Activated CD4-positive, alpha-beta T cell treated with anti-CD3 and anti-CD28 coated beads for 1 hour (primary cell): ENCODE measurements at regions not wholly inside any gene's neighbourhood (a gene's known extent, or its start where the extent isn't known, plus 50 kb on each side); places are given as distances from the start of the nearest gene placed in this dataset.

Source experiments
- DNase-seq: peaks from one replicate; pipeline ENCODE4 v3.0.0-alpha.2; 2020

DNA sequence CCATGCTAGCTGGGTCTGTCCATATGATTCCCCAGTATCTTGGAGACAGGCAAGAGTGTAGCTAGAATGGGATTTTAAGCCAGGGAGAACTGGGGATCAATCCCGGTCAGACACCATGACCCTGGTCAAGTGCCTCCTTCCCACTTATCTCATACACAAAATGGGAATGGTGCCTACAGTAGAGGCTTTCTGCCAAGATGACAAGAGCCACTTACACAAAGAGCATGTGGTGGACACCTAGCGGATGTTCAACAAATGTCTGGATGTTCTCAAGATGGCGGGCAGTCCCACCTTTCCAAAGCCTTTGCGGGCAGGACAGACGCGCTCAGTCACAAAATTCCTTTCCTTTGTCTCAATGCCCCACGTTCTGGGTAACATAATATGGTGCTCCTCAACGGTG, 57.3 kb downstream of the MAF start:
- DNase-seq, result no peak

DNA sequence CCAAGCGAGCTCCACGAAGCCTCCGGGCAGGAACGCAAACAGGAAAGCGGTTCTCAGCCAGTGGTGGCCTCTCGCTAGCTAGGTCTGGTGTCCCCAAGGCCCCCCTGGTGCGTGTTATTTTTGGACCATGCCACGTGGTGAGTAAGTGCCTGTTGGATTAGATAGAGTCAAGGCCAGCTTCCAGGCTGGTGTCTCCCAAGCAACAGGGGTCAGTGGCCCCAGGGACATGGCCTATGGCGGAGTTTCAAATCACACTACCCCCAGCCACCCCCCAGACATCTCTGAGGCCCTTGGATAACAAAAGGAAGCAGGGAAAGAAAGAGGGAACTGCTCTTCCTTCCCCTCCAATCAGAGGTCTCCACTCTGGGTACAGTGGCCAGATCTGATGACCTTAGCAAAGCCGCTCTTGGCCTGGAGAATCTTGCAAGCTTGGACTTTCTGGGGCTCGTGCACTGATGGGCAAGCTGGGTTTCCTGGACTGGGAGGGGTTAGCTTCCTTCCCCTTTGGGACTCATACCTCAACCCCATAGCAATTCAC, 58.2 kb downstream of the MAF start:
- no peak for DNase-seq

DNA sequence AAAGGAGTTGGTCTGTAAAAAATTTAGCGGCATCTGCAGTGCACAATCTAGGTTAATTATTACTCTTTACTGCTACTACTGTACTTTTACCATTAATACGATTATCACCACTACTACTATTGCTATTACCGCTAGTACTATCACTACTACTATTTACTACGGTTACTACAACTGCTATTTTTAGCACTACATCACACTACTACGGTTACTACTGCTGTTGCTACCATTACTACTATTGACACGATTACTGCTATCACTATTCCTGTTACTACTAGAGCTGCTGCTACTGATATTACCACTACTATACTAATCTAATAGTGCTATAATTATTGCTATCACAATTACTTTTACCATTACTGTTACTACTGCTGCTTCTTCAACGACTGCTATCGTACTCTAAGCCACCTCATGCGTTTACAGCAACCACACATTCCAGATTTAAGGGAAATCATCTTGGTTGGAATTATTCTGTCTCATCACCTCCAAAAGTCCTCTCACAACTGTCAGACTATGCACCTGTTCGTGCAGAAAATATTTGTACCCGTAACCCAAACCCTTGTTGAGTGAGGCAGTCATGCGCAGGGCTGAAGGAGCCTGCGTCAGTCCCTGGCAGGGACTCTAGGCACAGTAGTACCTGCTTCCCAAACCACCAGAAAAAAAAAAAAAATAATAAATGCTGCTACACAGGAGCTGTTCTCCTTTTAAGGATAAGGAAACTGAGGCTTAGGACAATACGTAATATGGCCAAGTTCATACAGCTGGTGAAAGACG, 59.5 kb downstream of the MAF start:
- no peak for DNase-seq

DNA sequence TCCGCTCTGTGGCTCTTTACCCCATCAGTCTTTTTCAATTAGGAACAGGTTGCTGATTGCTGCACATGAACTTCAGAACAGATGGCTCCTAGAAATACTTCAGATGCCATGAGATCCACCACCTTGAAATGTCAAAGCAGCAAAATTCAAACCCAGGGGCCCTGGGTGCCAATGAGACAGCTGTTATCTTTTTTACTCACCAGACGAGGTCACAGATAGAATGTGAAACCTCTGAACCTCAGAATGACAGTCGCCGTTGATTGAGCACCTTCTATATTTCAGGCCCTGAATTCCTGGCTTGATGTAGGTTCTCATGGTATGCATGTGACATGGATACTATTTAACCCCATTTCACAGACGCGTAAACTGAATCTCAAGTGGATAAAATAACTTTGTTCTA, 63.0 kb downstream of the MAF start:
- no peak for DNase-seq

DNA sequence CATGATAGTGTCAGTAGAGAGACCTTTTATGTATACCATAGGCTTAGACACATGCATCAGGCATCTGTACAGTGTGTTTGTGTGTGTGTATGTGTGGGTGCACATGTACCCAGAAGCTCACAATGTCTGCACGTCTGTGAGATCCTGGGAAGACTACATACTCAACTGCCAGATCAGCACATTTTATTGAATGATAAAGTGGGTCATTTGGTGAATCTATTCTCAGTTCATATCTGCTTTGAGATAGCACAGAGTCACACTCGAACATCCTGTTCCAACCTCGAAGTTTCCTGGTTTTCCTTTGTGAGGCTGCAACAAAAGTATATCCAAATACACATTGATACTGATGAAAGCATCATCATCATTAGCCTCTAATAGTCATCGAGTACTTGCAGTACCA, 63.6 kb downstream of the MAF start:
- DNase-seq, result no peak

DNA sequence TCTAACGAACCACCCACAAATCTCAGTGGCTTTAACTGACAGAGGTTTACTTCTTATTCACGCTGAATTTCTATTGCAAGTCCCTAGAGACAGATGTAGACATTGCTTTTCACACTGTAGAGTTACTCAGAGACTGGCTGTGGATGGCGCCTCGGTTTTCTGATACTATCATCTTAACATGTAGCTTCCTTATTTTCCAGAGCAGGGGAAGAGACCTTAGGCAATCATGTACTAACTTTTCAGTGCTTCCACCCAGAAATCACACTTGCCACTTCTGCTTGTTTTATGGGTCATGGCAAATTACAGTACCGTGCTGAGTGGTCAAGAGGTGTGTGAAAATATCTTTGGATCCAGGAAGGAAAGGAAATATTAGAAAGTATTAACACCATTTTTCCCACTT, 65.4 kb downstream of the MAF start:
- no peak for DNase-seq

DNA sequence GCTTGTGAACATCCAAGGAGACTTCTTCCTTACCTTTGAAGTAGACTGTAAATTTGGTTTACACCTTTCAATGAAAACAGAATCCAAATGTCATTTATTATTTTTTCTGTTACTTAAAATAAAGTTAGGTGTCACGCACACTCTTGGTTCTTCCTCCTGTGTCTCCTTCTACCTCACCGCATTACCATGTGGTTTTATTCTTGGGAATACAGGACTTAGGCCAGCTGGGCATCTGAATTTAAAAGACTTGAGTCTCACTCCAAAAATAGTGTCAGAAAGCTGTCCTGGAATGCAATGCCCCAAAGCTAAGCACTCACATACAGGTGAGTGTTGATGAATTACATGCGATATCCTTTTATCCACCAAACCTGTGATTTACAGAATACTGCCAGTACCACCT, 66.4 kb downstream of the MAF start:
- DNase-seq, result no peak

DNA sequence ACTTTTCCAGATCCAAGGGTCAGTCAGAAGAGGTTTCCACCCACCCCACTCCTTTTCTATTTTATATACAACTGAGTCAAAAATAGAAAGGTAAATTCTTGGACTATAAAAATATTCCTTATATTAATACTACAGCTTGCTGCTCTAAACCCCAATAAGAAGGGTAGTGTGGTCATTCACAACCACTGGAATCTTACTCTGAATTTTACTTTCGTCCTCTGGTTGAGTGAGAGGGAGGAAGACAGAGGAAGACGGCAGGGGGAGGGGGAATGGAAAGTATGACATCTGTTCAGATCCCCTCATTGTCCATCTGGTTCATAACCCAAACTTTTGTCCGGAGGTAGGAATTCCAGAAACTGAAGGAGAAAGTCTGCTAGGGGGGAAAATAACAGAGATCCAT, 67.2 kb downstream of the MAF start:
- DNase-seq, result no peak

DNA sequence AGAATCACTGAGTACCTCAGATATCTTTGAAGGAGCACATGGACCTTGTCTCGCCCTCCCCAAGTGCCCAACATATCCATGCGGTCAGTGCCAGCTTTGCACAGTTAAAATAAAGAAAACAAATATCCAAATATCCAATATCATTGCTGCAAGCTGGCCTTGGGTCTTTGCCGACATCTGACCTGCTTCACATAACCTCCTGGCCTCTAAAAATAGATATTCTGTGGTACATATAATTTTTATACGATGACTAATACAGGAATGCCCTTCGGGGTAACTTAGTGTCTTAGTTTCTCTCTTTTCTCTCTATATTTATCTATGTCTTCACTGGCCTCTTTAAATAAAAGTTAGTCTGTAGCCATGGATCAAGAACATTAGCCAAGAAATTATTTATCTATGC, 67.8 kb downstream of the MAF start:
- no peak for DNase-seq

DNA sequence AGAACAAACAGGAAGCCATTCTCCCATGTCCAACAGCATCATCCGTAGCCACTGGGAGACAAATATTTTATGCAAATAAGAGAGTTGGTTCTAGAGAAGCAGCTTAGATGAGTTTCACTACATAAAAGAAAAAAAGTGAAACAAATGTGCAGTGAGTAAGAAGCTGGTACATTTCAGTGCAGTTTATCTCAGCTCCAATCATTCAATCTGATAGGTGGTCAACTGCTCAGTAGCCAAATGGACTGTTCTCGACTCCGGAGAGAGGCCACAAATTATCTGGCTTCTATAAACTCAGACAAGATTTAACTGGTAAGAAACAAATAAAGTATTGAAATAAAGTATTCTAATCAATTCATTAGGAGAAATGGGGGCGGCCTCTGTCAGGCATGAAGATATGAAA, 68.3 kb downstream of the MAF start:
- no peak for DNase-seq

DNA sequence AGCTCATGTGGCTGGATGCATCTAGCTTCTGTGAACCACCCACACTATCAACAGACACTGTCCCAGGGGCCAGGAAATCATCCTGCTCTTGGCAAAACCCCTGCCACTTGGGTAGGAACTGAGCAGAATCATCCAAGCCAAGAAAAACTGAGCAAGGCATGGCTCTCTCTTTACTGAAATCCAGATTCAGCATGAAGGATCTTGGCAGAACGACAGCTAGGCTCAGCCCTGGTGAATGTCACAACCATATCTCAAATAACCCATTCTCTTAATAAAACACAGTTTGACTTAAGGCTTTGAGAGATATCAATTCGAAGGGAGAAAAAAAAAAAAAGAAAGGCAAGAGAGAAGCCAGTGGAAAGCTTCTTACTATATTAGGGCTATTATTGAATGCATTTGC, 72.2 kb downstream of the MAF start:
- DNase-seq, result no peak

DNA sequence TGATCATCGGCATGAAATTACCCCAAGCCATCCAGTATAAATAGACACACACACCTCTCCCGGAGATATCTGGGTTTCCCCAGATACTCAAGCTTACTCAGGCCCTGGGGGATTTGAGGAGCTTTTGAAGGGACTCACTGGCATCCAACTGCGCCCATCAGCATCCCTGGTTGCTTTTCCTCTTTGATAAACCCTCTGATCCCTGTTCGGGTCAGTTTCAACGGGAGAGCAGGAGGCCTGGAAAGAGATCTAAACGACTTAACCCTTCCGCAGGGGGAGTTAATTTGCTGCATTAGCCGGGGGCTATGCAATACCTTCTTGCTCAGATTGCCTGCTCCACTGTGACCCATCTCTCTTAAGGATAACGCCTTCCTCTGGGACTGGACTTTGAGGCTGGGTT, 76.6 kb downstream of the MAF start:
- DNase-seq, result no peak

DNA sequence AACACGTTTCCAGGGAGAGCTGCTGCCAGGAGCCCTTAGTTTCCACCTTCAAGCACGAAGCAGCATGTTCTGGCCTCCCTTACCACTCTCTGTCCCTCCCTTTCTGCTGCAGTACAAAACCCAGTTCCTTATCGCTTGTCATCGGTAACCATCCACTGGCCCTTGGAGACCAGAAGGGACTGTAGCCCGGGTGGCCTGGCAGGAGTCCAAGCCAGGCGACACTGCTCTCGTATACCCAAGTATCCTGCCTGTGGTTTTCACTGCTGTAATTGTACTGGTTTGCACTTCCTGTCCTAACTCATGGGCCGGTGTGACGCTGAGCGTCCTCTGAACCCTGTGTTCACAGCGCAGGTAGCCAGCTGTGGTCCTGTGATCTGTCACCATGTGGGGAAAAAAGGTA, 81.1 kb downstream of the MAF start:
- no peak for DNase-seq

DNA sequence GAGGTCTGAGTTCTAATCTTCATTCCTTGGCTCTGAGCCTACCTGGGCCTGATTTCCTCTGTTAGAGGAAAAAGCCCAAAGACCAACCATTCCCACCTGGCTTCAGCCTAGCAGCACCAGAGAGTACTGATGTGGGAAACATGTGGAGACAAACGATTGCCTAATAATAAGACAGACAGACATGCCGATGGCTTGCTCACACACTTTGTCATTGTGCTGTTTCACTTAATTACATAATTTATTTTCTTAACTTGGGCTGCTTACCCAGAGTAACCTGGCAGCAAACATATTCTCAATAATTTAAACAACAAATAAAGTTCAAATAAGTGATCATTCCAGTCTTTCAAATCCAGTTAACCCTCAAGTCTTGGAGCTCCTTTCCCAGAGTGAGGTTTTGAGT, 83.4 kb downstream of the MAF start:
- DNase-seq, result no peak

DNA sequence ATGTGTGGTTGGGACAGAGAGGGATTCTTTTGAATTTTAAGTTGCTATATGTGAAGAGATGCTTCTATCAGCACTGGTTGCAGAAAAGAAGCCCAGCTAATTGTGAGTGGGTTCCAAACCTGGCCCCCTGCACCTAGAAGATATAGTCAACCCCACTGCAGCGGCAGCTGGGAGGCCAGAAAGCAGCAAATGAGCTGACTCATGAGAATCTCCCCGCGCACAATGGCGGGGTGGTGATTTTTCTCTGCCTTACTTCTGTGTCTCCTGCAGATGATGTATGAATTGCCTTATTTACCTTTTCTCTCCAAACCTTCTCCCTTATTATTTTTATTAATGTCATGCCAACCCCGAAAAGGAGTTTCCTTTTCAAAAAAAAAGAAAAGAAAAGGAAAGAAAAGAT, 89.7 kb downstream of the MAF start:
- no peak for DNase-seq

DNA sequence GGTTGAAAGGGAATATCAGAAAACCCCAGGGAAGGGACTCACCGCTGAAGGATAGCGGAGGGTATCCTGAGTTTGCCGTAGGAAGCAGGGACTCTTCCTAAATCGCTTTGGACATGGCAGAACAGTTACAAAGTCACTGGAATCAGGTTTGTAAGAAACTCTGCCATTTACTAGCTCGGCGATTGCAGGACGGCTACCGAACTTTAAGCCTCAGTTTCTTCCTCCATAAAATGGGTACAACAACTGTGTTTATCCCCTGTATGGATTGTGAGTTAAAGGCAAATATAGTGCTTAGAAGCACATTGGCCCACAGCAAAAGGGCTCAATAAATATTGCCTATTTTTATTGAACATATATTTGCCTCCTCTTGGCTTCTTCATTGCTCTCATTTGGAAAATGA, 90.6 kb downstream of the MAF start:
- DNase-seq, result no peak

DNA sequence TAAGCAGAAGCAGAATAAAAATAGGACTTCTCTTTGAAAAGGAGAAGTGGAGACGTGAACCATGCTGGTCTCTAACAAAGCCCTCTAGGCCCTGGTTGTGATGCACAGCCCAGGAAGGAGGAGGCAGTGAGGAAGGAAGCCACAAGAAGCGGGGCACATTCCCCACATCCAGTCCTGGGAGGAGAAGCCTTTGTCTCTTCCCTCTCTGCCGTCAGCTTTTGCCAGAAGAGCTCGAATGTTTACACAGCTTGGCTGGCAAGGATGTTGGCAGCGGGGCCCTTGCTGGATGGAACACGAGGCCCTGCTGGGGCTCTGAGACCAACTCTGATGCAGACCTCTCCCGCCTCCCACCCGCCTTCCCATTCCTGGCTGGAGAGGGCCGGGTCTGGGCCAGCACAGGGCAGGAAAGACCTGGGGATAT, 91.3 kb downstream of the MAF start:
- DNase-seq, result no peak

DNA sequence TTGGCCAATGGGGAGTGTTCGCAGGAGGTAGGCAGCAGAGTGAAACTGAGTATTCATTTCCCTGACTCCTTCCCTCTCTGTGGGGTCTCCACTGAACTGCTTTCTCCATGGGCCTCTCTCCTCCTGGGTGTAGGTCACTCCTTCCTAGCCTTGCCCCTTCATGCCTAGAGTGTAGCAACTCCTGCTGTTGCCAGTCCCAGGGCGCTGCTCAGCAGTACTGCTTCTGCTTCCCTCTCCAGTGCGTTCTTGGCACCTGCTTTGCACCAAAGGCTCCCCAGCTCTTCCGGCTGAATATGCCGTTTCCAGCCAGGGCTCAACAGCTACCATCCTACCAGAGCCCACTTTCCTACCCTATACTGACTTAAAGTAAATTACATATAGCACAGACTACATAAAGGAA, 92.2 kb downstream of the MAF start:
- DNase-seq, result no peak

DNA sequence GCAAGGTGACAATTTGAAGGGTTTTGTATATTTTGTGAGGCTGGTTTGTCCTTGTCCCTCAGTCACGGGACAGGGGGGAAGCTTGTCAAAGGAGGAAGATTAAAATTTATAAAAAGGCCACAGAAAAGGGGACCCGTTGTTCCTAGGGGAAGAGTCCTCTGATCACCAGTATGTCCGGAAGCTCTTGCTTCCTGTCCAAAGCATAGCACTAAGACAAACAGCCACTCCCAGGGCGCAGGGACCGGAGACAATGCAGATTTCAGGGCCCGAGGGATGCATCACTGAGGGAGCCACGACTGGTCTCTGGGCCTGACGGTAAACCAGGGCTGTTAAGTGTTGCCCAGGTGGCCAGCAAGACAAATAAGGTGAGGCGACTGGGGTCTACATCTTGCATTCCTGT, 95.2 kb downstream of the MAF start:
- DNase-seq, result no peak

DNA sequence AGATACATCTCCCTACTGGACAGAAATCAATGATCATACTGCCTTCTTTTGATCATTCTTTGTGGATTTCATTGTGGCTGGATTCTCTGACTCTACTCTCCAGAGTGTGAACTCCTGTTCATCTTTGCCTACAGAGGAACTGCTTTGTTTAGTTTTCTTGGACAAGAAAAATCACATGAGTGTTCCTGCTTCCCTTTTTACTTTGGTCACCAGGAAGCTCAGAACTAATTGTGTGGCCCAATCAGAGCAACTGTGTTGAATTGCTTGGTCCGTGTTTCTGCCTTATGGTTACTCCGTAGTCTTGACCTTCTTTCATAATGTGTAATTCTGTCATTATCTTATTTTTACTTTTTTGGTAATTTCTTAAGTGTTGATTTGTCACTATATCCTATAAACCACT, 97.0 kb downstream of the MAF start:
- DNase-seq, result no peak

DNA sequence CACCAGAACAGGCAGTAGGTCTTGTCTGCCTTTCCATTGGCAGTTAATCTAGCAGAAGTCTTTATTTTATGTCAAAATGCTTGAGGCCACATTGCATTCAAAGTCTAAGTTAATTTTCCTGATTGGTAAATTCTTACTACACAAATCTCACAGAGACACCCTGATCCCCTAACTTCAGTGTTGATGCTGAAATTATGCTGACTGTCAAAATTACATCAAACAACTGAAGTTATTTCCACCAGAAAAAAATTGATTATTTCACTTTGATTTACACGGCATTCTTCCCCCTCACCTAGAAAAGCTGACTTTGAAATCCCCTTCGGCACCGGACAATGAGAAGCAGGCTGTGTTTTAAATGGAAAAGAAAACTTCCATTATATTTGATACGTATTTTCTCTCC, 99.1 kb downstream of the MAF start:
- DNase-seq, result no peak

DNA sequence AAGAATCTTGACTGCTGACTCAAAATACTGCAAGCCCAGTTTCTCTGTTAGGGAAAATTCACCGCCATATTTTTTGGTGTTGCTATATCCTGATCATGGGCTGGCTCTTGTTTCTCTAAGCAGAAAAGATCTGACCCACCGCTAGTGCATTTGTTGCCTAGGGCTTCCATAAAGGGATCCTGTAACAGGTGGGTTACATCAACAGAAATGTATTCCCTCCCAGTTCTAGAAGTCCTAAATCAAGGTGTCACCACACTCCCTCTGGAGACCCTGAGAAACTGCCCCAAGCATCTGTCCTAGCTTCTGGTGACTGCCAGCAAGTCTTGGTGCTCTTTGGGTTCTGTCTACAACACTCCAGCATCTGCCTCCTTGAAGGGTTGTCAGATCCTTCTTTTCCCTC, 99.7 kb downstream of the MAF start:
- DNase-seq, result no peak

DNA sequence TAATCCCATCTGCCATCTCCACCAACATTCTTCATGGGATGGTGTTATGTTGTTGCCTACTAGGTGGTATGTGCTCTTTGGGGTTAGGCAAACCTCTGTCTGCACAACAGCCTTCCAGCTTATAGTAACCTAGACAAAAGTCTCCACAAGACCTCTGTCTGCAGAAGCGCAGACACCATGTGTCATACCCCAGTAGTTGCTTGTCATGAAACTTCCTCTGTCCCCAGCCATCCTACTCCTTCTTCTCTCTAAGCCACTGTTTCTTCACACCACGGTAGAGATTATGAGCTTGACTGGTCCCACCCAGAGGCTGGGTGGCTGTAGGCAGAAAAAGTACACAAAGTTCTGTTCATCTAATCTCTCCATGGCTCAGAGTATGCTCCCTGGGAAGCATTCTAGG, 100.3 kb downstream of the MAF start:
- DNase-seq, result no peak

DNA sequence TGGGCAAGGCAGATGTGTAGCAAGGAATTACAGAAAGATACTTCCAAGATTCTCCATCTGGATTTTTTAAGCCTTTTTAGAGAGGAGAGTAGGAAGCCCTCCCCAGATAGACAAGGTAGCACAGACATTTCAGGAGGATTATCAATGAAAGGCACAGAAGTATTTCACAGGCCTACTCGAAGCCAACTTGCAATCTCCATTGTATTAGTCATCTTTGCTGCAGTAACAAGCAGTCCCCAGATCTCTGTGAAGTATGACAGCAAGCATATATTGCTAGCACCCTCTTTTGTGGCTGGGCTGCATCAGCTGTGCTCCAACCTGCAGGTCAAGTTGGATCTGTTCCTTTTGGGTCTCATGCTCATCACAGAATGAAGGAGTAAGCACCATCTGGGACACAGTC, 101.6 kb downstream of the MAF start:
- no peak for DNase-seq

DNA sequence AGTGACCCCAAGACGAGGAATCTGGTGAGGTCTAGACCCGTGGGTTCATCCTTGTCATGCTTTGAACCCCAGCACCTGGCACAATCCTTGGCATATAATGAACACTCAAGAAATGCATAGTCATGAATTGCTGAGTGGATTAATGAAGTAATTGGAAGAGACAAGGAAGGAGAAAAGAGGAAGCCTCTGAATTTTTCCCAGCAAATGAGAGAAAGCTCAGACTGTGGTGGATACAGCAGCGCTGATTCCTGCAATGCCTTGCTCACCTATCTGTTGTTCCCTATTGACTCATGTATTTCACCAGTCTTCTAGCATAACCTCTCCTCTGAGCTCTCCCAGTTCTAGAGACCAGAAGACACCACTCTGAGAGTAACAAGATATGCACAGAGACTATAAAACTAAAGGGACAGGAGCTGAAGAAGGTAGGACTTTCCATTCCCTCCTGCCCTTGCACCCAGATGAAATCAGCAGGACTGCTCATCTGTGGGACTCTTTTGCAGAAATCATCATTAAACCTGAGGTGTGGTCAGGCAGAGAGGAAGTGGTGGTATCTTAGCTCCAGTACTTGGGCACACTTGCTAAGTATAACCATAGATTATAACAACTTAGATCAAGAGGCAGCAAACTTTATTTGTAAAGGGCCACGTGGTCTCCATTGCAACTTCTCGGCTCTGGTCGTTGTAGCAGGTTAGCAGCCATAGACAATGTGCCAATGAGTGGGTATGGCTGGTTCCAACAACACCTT, 102.8 kb downstream of the MAF start:
- DNase-seq, result no peak
